Testis (tissue), 2 donors: ENCODE measurements at regions not wholly inside any gene's neighbourhood (a gene's known extent, or its start where the extent isn't known, plus 50 kb on each side); places are given as distances from the start of the nearest gene placed in this dataset.

ENCODE experiments used
- POLR2A ChIP-seq: fragments of 450-650 bp; IDR thresholded peaks from one replicate; pipeline ENCODE4 v1.6.1; 2017; ENCODE audit warnings: antibody characterized with exemption, mild to moderate bottlenecking, moderate library complexity
- TF ChIP-seq, protein P1 (sequence below), 3 experiments: fragments of 450-650 bp in 2 of 3; fragments of 200-600 bp in 1 of 3; sonication (generic) in 1 of 3; IDR thresholded peaks; one replicate each; pipeline ENCODE4 v1.5.1; 2016 to 2019; ENCODE audit warnings: antibody characterized with exemption in 3 of 3, mild to moderate bottlenecking in 2 of 3, moderate library complexity in 1 of 3

DNA sequence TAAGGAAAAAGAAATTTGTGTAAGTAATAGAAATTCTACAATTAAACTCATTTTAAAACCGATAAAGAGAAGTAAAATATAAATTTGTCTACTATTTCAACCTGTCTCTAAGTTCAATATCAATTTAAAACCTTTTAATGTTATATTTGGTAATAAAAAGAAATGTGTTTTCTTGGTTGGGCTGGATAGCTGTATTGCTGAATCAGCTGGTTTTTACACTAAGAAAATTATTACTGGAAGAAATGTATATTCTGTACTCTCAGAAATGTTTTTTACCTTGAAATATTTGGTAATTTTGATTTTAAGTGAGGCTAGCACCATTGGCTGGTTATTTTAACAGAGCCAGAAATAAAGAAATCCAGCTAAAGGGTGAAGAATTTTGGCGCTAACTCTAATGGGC lies 87.1 kb upstream of the CNTNAP4 start:
- TF ChIP-seq, protein P1, sequence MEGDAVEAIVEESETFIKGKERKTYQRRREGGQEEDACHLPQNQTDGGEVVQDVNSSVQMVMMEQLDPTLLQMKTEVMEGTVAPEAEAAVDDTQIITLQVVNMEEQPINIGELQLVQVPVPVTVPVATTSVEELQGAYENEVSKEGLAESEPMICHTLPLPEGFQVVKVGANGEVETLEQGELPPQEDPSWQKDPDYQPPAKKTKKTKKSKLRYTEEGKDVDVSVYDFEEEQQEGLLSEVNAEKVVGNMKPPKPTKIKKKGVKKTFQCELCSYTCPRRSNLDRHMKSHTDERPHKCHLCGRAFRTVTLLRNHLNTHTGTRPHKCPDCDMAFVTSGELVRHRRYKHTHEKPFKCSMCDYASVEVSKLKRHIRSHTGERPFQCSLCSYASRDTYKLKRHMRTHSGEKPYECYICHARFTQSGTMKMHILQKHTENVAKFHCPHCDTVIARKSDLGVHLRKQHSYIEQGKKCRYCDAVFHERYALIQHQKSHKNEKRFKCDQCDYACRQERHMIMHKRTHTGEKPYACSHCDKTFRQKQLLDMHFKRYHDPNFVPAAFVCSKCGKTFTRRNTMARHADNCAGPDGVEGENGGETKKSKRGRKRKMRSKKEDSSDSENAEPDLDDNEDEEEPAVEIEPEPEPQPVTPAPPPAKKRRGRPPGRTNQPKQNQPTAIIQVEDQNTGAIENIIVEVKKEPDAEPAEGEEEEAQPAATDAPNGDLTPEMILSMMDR (IDR thresholded peaks at IDR 0.05): no peak
- no peak for TF ChIP-seq POLR2A
